Bronchial epithelial cell (primary cell): ENCODE measurements at regions not wholly inside any gene's neighbourhood (a gene's known extent, or its start where the extent isn't known, plus 50 kb on each side); places are given as distances from the start of the nearest gene placed in this dataset.

ENCODE experiments used
- DNase-seq: peaks from one replicate; pipeline ENCODE4 v3.0.0-alpha.2; 2010; ENCODE audit warnings: low read depth
- FAIRE-seq: peaks from 2 replicates; lab custom pipeline; 2011; peaks lifted over from hg19 to GRCh38; lab: Jason Lieb, UNC
- H3K27me3 ChIP-seq: 2 replicates; pipeline ENCODE4 v1.5.1; 2011; ENCODE audit warnings: low read length; ENCODE audit not compliant: control insufficient read depth, insufficient read depth
- H3K36me3 ChIP-seq: 2 replicates; pipeline ENCODE4 v1.5.1; 2011; ENCODE audit warnings: low read length; ENCODE audit not compliant: control insufficient read depth, insufficient read depth
- H3K4me3 ChIP-seq: 2 replicates; pipeline ENCODE4 v1.5.1; 2011; ENCODE audit warnings: mild to moderate bottlenecking, low read depth, low read length, control low read depth
- CTCF ChIP-seq: IDR thresholded peaks from 2 replicates; pipeline ENCODE4 v1.5.1; 2011; ENCODE audit warnings: mild to moderate bottlenecking, moderate library complexity, low read length, control low read depth, inconsistent platforms; ENCODE audit not compliant: insufficient read depth, severe bottlenecking

GRCh38 chr15:26020871-26021270, 157.7 kb upstream of the ATP10A start:
- no peak for FAIRE-seq
- TF ChIP-seq CTCF: no peak
- no peaks in the 10 kb centered on the region for H3K36me3 ChIP-seq
- no peak for DNase-seq
- H3K27me3 ChIP-seq: no peaks in the 10 kb centered on the region
- H3K4me3 ChIP-seq: no peak overlapping the region

GRCh38 chr15:26017665-26018064, 154.5 kb upstream of the ATP10A start:
- no peak for TF ChIP-seq CTCF
- no peak overlapping the region for H3K4me3 ChIP-seq
- DNase-seq (no peak), FAIRE-seq (no peak)
- H3K27me3 ChIP-seq: no peaks in the 10 kb centered on the region
- H3K36me3 ChIP-seq: no peaks in the 10 kb centered on the region

GRCh38 chr15:26015516-26016075, 152.5 kb upstream of the ATP10A start:
- no peaks in the 10 kb centered on the region for H3K27me3 ChIP-seq
- H3K36me3 ChIP-seq: no peaks in the 10 kb centered on the region
- DNase-seq (no peak), FAIRE-seq (no peak)
- no peak for TF ChIP-seq CTCF
- no peak overlapping the region for H3K4me3 ChIP-seq

- FAIRE-seq: no peak
- Histone ChIP-seq H3K27me3 (no peaks in the 10 kb centered on the region), H3K4me3 (no peak overlapping the region), H3K36me3 (no peaks in the 10 kb centered on the region)
- DNase-seq: no peak
- no peak for TF ChIP-seq CTCF
Observed at GRCh38 chr15:26013981-26014380, 150.9 kb upstream of the ATP10A start.

- no peak for FAIRE-seq
Observed at GRCh38 chr15:26011916-26012315, 148.8 kb upstream of the ATP10A start.

More at GRCh38 chr15:26011916-26012315, 148.8 kb upstream of the ATP10A start:
- no peak overlapping the region for H3K4me3 ChIP-seq
- TF ChIP-seq CTCF: no peak
- H3K36me3 ChIP-seq: no peaks in the 10 kb centered on the region
- H3K27me3 ChIP-seq: no peaks in the 10 kb centered on the region
- DNase-seq: no peak
